ENCODE measurements at regions not wholly inside any gene's neighbourhood (a gene's known extent, or its start where the extent isn't known, plus 50 kb on each side); places are given as distances from the start of the nearest gene placed in this dataset.
"Not testable (repeated sequence)": the region's sequence is repeated elsewhere in the genome, so short reads cannot be mapped to it uniquely, and the experiment has no call there.

DNA sequence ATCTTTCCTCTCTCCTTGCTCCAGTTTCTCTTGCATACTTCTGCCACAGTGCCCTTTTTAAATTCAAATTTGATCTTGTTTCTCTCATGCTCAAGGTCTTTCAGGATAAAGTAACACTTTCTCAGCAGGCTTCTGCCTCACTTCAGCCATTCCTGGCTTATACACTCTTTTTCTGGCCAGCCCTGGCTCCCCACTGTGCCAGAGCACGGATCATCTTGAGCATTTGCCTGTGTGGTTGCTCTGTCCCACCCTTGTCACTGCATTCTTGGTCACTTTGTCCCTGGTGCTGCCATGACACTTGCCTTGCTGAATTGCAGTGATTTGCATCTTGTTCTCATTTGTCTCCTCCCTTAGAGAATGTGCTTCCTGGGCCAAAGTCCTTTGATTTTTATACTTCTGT, 634.3 kb downstream of the TMEM182 start:
- no peak for DNase-seq

DNA sequence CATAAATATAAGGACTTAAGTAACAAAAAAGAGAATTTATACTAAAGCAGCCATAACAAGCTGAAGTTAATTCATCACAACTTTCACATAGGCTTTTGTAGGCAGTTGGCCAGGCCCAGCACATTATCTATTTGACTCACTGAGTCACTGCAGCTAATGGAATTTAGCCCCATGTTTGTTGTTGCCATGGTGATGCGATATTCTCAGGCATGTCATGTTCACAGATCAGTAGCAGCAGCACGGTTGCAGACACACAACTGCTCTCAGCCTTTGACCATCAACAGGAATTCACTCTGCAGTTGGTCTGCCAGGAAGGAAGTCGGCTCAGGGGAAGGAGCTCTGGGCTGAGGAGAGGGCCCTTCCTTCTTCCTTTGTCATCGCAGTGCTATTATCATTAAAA, 639.8 kb downstream of the TMEM182 start:
- no peak for DNase-seq

DNA sequence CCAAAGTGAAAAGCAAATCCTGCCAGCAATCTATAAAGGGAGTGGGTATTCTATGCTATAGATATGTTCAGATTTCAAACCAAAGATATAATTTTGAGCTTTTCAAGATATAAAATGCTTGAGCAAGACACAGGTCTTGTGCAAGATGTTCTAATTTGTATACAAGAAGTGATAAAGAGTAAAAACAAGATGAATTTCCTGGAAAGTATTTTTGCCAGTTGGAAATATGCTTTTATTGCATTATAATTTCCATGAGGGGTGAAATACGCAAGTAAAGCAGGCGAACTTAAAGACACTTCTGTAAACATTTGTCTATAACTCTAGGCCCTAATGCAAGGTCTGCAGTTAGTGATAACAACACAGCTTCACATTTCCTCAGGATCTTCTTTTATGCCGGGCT, 640.5 kb downstream of the TMEM182 start:
- no peak for DNase-seq

DNA sequence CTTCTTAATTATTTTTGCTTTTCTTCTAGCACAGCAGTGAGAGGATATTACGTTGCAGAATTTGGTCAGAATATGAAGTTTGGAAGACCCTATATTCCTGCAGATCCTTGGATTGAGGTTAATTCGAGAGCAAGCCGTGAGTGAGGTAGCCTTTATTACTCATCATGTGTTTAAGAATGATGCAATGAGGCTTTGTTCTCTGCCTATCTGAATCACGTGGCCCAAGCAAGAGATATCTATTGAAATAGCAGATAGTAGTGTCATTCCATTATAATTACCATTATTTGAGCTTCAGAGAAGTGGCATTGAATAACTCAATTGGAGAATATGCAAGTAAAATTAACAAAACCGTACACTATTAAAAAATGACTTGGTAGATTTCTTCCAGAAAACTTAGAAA, 641.1 kb downstream of the TMEM182 start:
- no peak for DNase-seq

- not testable (repeated sequence) for DNase-seq
These were observed 641.6 kb downstream of the TMEM182 start for GRCh38 chr2:103403388-103403787.

- no peak for DNase-seq
These were observed 648.4 kb downstream of the TMEM182 start for GRCh38 chr2:103410221-103410620.

- no peak for DNase-seq
These were observed 657.7 kb downstream of the TMEM182 start for GRCh38 chr2:103419506-103419905.

DNA sequence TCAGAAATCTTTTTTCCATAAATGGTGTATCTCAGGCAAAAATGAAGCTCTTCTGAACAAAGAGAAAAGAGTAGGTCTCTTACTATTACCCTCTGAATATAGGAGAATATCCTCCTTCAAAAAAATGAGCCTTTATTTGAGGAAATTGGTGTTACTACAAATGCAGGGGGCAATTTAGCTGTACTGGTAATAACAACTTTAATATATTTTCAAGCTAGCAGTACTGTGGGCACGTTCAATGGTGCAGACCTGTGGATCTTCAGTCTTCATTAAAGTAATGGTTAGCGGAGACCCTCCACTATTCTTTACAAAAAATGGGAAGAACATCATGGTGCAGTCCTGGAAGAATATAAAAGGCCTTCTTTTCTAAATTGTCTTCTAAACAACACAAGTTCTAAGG, 661.3 kb downstream of the TMEM182 start:
- DNase-seq = no peak

GRCh38 chr2:103427567-103427966, 665.7 kb downstream of the TMEM182 start:
- no peak for DNase-seq

- DNase-seq = no peak
These were observed 668.4 kb downstream of the TMEM182 start for GRCh38 chr2:103430191-103430590.

- no peak for DNase-seq
These were observed 673.2 kb downstream of the TMEM182 start for GRCh38 chr2:103435010-103435409.

DNA sequence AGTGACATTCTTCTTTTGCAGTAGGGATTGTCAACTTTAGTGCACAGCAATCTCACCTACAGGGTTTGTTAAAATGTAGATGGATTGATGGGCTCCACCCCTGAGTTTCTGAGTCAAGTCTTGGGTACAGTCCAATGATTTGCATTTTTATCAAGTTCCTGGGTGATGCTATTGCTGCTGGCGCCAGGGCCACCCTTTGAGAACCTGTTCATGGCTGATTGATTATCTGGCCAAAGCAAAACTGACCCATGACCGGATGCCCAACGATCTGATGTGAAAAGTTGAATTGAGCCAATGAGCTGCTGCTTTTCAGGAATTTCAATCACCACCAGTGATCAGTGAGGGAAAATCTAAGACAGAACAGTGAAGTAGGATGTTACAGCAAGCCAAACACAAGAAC, 675.3 kb downstream of the TMEM182 start:
- no peak for DNase-seq

GRCh38 chr2:103445347-103445746, 683.5 kb downstream of the TMEM182 start:
- DNase-seq = no peak

- DNase-seq = no peak
These were observed 686.7 kb downstream of the TMEM182 start for GRCh38 chr2:103448495-103448894.

DNA sequence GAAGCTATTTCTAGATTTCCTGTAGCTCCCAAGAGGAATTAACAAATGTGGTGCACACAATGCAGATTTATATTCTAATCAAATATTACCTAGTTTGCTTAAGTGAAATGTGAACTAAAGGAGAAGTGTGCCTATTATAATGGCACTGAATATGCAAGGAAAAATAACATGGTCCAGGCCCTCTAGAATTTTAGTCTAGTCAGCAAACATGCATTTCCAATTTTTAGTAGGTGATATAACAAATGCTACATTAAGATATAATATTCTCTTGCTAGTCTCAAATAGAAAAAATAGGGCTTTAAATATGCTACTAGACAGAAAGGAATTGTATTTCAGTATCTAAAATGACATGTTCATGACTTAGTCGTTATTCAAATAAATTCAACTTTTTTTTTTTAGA, 689.5 kb downstream of the TMEM182 start:
- DNase-seq = no peak

DNA sequence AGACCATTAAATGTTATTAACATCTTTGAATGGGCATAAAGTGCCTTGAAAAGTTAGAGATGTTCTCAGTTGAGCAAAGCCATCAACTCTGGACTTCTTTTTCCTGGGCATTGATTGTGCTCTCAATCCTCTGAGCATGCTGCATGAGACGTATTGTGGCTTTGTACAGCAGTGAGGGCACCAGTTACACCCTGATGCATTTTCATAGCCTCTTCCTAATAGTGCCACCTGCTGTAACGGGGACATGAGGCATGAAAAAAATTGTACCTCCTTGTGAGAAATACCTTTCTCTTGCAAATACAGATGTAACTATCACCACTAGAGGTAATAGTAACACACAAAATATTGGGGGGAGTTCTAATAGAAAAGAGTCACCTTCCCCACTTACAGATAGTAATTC, 697.5 kb downstream of the TMEM182 start:
- DNase-seq = no peak

DNA sequence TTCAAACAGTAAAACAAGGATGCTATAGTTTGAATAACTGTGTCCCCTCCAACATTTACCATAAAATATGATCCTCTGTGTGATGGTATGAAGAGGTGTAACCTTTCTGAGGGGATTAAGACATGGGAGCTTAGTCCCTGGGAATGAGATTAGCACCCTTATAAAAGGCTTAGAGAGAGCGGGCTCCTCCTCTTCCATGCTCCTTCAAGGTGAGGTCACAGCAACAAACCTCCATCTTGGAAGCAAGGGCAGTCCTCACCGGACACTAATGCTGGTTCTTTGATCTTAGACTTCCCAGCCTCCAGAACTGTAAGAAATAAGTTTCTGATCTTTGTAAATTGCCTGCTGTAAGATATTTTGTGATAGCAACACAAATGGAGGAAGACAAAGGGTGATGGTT, 700.3 kb downstream of the TMEM182 start:
- no peak for DNase-seq

GRCh38 chr2:103462712-103463111, 700.9 kb downstream of the TMEM182 start:
- no peak for DNase-seq

GRCh38 chr2:103464831-103465230, 703.0 kb downstream of the TMEM182 start:
- DNase-seq = no peak

- no peak for DNase-seq
These were observed 708.0 kb downstream of the TMEM182 start for GRCh38 chr2:103469800-103470199.

- no peak for DNase-seq
These were observed 723.1 kb downstream of the TMEM182 start for GRCh38 chr2:103484906-103485305.

DNA sequence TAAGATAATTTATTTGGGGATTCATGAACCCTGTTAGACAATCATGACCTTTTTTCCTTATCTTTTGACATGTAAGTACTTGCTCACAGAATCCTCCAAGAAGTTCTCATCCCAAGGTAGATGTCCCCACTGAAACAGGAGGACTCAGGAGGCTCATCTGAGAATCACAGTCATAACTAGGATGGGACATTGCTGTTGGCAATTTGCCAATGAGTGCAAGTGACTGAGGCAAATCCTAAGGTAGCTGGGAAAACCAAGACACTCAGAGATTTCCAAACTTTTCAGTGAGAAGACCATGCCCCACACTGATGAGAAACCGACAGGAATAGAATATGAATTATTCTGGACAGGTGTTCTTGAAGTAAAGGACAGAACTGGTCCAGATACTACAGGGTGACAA, 735.0 kb downstream of the TMEM182 start:
- DNase-seq = no peak

- DNase-seq = no peak
These were observed 745.0 kb downstream of the TMEM182 start for GRCh38 chr2:103506812-103507211.

- no peak for DNase-seq
These were observed 750.6 kb downstream of the TMEM182 start for GRCh38 chr2:103512442-103512841.

GRCh38 chr2:103520547-103520946, 758.7 kb downstream of the TMEM182 start:
- DNase-seq = no peak

DNA sequence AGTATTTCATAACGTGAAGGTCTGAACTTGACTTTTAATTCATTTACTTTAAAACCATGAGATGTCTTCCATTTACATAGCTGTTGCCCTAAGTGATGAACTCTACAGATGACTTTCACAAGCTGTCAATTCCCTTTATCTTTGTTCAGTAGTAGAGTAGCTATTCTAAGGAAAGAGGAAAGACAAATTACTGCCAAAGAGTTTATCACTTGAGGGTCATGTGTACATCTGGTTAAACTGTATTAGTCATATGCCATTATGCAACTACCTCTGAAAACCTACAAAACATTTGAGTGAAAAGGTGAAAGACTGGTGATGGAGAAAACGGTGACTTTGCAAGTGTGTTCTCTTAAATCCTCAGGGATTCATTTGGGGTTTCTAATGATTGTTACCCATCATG, 763.9 kb downstream of the TMEM182 start:
- no peak for DNase-seq

Data from AML-193 (cell line).